ENCODE measurements at regions not wholly inside any gene's neighbourhood (a gene's known extent, or its start where the extent isn't known, plus 50 kb on each side); places are given as distances from the start of the nearest gene placed in this dataset.

GRCh38 chr18:8944871-8945245, 157.6 kb upstream of the NDUFV2 start:
- TF ChIP-seq POLR2AphosphoS5 (IDR thresholded peaks at IDR 0.05) = no peak
- no peak for TF ChIP-seq POLR2A (IDR thresholded peaks at IDR 0.05)
- TF ChIP-seq CTCF (IDR thresholded peaks at IDR 0.05) = no peak
